DND-41 (cell line): ENCODE measurements at regions not wholly inside any gene's neighbourhood (a gene's known extent, or its start where the extent isn't known, plus 50 kb on each side); places are given as distances from the start of the nearest gene placed in this dataset.

Source experiments
- ATAC-seq: fragments of 200-7000 bp; cut with Tn5 transposase; 3 replicates; pipeline ENCODE4 v1.9.1; 2021; ENCODE audit warnings: low read depth; ENCODE audit not compliant: insufficient read depth
- DNase-seq: peaks from one replicate; pipeline ENCODE4 v3.0.0-alpha.2; 2020
- H2AFZ ChIP-seq: 2 replicates; pipeline ENCODE4 v1.6.0; 2012; ENCODE audit warnings: low read depth, low read length
- H3K27ac ChIP-seq: 2 replicates; pipeline ENCODE4 v1.5.1; 2012; ENCODE audit warnings: low read length, inconsistent platforms
- H3K27me3 ChIP-seq: fragments of 200-600 bp; sonication (generic); 2 replicates; pipeline ENCODE4 v1.6.0; 2012; ENCODE audit warnings: low read length, mild to moderate bottlenecking, inconsistent platforms; ENCODE audit not compliant: insufficient read depth, poor library complexity
- H3K36me3 ChIP-seq: 2 replicates; pipeline ENCODE4 v1.5.1; 2012; ENCODE audit warnings: low read length, inconsistent platforms; ENCODE audit not compliant: insufficient read depth
- H3K4me1 ChIP-seq: 2 replicates; pipeline ENCODE4 v1.5.1; 2012; ENCODE audit warnings: mild to moderate bottlenecking, low read length; ENCODE audit not compliant: insufficient read depth
- H3K4me2 ChIP-seq: 2 replicates; pipeline ENCODE4 v1.6.0; 2012; ENCODE audit warnings: mild to moderate bottlenecking, moderate library complexity, low read length, inconsistent platforms; ENCODE audit not compliant: insufficient read depth
- H3K4me3 ChIP-seq, 2 experiments: fragments of 200-600 bp in 1 of 2; shearing (Covaris generic) in 1 of 2; 2 replicates each; pipeline ENCODE4 v1.5.1; 2012 to 2016; ENCODE audit warnings: inconsistent platforms in 2 of 2, low read length in 2 of 2, mild to moderate bottlenecking in 2 of 2, low read depth in 1 of 2, moderate library complexity in 1 of 2
- H3K79me2 ChIP-seq: 2 replicates; pipeline ENCODE4 v1.6.0; 2012; ENCODE audit warnings: low read length, inconsistent platforms; ENCODE audit not compliant: insufficient read depth
- H3K9ac ChIP-seq: 2 replicates; pipeline ENCODE4 v1.6.0; 2012; ENCODE audit warnings: low read depth, mild to moderate bottlenecking, inconsistent platforms, low read length, moderate library complexity
- H3K9me3 ChIP-seq: 2 replicates; pipeline ENCODE4 v1.5.1; 2012; ENCODE audit warnings: low read length, moderate library complexity, mild to moderate bottlenecking, inconsistent platforms; ENCODE audit not compliant: insufficient read depth, severe bottlenecking
- H4K20me1 ChIP-seq: 2 replicates; pipeline ENCODE4 v1.6.0; 2012; ENCODE audit warnings: low read length; ENCODE audit not compliant: insufficient read depth
- EZH2 ChIP-seq: IDR thresholded peaks from 3 replicates; pipeline ENCODE4 v1.6.1; 2012; ENCODE audit warnings: borderline replicate concordance, low read depth, mild to moderate bottlenecking, moderate library complexity, low read length, inconsistent platforms; ENCODE audit not compliant: severe bottlenecking
- TF ChIP-seq, protein P1 (sequence below): IDR thresholded peaks from 2 replicates; pipeline ENCODE4 v1.5.1; 2012; ENCODE audit warnings: borderline replicate concordance, low read length, moderate library complexity, mild to moderate bottlenecking; ENCODE audit not compliant: poor library complexity, severe bottlenecking; ENCODE audit errors: extremely low read depth

DNA sequence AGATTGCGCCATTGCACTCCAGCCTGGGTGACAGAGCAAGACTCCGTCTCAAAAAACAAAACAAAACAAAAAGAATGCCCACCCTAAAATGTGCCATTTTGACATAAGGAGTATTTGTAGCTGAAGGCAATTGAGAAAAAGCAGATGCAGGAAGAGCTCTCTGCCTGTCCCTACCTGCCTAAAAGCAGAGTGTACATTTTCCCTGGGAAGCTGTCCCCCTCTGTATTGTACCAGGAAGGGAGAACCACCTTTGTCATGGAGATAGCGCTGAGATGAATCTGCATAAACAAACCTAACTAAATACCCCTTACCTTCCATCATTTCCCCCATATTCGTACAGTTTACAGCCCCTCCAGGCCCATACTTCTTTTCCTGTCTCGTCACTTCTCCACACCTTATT is 94.4 kb upstream of the SLC45A1 start:
- Histone ChIP-seq H3K79me2 (no peaks in the 10 kb centered on the region), H3K36me3 (no peaks in the 10 kb centered on the region), H4K20me1 (no peaks in the 10 kb centered on the region), H3K4me3 (no peak overlapping the region), H3K9me3 (no peaks in the 10 kb centered on the region), H3K27ac (no peak overlapping the region), H3K27me3 (no peaks in the 10 kb centered on the region), H3K4me1 (no peaks in the 10 kb centered on the region), H2AFZ (no peak overlapping the region), H3K4me2 (no peak overlapping the region), H3K9ac (no peak overlapping the region)
- DNase-seq: no peak
- no peak for ATAC-seq
- no peak for TF ChIP-seq EZH2
- TF ChIP-seq, protein P1, sequence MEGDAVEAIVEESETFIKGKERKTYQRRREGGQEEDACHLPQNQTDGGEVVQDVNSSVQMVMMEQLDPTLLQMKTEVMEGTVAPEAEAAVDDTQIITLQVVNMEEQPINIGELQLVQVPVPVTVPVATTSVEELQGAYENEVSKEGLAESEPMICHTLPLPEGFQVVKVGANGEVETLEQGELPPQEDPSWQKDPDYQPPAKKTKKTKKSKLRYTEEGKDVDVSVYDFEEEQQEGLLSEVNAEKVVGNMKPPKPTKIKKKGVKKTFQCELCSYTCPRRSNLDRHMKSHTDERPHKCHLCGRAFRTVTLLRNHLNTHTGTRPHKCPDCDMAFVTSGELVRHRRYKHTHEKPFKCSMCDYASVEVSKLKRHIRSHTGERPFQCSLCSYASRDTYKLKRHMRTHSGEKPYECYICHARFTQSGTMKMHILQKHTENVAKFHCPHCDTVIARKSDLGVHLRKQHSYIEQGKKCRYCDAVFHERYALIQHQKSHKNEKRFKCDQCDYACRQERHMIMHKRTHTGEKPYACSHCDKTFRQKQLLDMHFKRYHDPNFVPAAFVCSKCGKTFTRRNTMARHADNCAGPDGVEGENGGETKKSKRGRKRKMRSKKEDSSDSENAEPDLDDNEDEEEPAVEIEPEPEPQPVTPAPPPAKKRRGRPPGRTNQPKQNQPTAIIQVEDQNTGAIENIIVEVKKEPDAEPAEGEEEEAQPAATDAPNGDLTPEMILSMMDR: no peak

DNA sequence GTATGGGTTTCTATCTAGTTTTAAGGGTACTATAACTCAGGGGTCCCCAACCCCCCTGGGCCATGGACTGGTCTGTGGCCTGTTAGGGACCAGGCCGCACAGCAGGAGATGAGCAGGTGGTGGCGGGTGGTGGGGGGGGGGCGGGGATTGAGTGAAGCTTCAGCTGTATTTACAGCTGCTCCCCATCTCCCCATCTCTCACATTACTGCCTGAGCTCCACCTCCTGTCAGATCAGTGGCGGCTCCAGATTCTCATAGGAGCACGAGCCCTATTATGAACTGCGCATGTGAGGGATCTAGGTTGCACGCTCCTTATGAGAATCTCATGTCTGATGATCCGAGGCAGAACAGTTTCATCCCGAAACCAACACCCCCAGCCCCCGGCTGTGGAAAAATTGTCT is 95.1 kb upstream of the SLC45A1 start:
- Histone ChIP-seq H4K20me1 (no peaks in the 10 kb centered on the region), H3K9ac (no peak overlapping the region), H3K4me2 (no peak overlapping the region), H3K4me1 (no peaks in the 10 kb centered on the region), H3K4me3 (no peak overlapping the region), H2AFZ (no peak overlapping the region), H3K36me3 (no peaks in the 10 kb centered on the region), H3K27ac (no peak overlapping the region), H3K9me3 (no peaks in the 10 kb centered on the region), H3K79me2 (no peaks in the 10 kb centered on the region), H3K27me3 (no peaks in the 10 kb centered on the region)
- TF ChIP-seq EZH2: no peak
- DNase-seq (no peak), ATAC-seq (no peak)

DNA sequence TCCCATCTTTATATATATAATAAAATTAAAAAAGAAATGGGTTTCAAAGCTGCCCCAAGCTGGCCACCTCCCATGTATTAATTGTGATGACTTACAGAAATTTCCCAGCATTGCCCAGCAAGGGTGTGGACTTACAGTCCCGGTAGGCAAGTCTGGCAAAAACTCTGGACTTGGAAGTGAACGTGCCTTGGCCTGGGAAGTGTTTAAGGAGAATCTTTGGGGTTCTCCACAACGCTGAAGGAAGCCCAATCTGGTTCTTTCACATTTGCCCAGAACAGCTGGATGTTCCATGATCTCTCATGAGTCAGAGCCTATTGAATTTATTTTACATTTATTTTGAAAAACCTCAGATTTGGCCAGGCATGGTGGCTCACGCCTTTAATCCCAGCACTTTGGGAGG is 98.4 kb upstream of the SLC45A1 start:
- Histone ChIP-seq H3K27me3 (no peaks in the 10 kb centered on the region), H3K27ac (no peak overlapping the region), H3K4me1 (no peaks in the 10 kb centered on the region), H3K9ac (no peak overlapping the region), H3K36me3 (no peaks in the 10 kb centered on the region), H3K9me3 (no peaks in the 10 kb centered on the region), H3K4me3 (no peak overlapping the region), H3K4me2 (no peak overlapping the region), H4K20me1 (no peaks in the 10 kb centered on the region), H2AFZ (no peak overlapping the region), H3K79me2 (no peaks in the 10 kb centered on the region)
- no peak for ATAC-seq
- no peak for TF ChIP-seq EZH2
- TF ChIP-seq, protein P1: no peak
- DNase-seq: no peak

DNA sequence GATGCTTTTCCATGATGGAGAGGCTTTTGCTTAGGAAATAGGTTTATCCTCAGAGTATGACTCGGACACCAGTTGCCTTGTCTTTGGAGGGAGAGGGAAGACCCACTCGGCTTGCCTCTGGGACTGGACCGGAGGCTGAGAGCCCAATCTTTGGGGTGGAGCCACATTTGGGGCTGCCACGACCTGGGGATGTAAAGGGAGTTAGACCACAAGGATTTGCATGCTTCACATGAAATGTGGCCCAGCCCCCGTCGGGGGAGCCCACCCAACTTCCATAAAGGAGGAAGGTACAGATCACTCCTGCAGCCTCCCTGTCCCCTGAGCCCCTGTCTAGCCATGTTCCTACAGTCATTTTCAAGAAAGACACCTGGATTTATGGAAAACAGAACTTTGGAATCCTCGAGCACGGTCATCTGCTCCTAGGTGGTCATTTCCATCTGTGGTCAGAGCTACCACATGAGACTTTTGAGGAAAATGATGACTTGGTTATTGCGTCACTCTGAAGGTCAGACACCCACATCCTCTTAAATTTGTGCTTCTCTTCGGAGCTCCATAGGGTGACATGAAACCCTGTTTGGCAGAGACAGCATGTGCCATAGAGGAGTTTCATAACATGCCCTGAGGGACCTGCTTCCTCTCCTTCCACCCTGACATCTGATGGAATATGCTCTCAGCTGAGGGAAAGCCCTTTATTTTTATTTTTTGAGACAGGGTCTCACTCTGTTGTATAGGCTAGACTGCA is 99.4 kb upstream of the SLC45A1 start:
- H3K4me1 ChIP-seq: no peaks in the 10 kb centered on the region
- DNase-seq (no peak), ATAC-seq (no peak)
- H3K4me2 ChIP-seq: no peak overlapping the region
- H3K36me3 ChIP-seq: no peaks in the 10 kb centered on the region
- TF ChIP-seq, protein P1: no peak
- no peak overlapping the region for H3K27ac ChIP-seq
- no peak overlapping the region for H2AFZ ChIP-seq
- no peaks in the 10 kb centered on the region for H3K79me2 ChIP-seq
- no peaks in the 10 kb centered on the region for H3K27me3 ChIP-seq
- no peak overlapping the region for H3K4me3 ChIP-seq
- no peaks in the 10 kb centered on the region for H3K9me3 ChIP-seq
- H4K20me1 ChIP-seq: 0 out of 2 replicates have a peak, but pooled peaks cover under 1% of the 10 kb centered on the region
- no peak overlapping the region for H3K9ac ChIP-seq
